ENCODE measurements at regions not wholly inside any gene's neighbourhood (a gene's known extent, or its start where the extent isn't known, plus 50 kb on each side); places are given as distances from the start of the nearest gene placed in this dataset.

DNA sequence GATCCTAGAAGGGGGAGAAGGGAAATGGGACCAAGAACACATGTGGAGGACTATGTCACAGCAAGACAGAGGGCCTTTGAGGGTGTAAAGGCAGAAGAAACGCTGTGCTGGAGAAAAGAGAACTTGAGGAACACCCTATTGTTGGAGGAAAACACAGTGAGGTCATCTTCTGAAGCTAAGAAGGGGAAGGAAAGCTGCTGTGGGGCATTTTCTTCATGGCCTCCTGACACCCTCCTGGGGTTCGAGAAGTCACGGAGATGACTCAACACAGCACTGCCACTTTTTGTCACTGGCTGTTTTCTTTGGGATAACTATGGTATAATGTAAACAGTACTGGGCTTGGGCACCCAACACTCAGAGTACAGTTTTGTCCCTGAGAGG lies 492.6 kb upstream of the CADM1 start:
- TF ChIP-seq, protein P1, sequence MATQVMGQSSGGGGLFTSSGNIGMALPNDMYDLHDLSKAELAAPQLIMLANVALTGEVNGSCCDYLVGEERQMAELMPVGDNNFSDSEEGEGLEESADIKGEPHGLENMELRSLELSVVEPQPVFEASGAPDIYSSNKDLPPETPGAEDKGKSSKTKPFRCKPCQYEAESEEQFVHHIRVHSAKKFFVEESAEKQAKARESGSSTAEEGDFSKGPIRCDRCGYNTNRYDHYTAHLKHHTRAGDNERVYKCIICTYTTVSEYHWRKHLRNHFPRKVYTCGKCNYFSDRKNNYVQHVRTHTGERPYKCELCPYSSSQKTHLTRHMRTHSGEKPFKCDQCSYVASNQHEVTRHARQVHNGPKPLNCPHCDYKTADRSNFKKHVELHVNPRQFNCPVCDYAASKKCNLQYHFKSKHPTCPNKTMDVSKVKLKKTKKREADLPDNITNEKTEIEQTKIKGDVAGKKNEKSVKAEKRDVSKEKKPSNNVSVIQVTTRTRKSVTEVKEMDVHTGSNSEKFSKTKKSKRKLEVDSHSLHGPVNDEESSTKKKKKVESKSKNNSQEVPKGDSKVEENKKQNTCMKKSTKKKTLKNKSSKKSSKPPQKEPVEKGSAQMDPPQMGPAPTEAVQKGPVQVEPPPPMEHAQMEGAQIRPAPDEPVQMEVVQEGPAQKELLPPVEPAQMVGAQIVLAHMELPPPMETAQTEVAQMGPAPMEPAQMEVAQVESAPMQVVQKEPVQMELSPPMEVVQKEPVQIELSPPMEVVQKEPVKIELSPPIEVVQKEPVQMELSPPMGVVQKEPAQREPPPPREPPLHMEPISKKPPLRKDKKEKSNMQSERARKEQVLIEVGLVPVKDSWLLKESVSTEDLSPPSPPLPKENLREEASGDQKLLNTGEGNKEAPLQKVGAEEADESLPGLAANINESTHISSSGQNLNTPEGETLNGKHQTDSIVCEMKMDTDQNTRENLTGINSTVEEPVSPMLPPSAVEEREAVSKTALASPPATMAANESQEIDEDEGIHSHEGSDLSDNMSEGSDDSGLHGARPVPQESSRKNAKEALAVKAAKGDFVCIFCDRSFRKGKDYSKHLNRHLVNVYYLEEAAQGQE (IDR thresholded peaks at IDR 0.05; ENCODE audit: unreplicated experiment): no peak
- TF ChIP-seq EZH2phosphoT487 (IDR thresholded peaks at IDR 0.05; ENCODE audit: unreplicated experiment) (no peak), POLR2AphosphoS5 (IDR thresholded peaks at IDR 0.05; ENCODE audit: low read depth) (no peak), ZNF114 (CRISPR knock-in tag; IDR thresholded peaks at IDR 0.05) (no peak), JUNB (IDR thresholded peaks at IDR 0.05; ENCODE audit: unreplicated experiment) (no peak), EZH2 (IDR thresholded peaks at IDR 0.05; ENCODE audit: low read depth, unreplicated experiment) (no peak), CREB1 (CRISPR knock-in tag; IDR thresholded peaks at IDR 0.05; ENCODE audit: low read depth) (no peak), ZNF331 (CRISPR knock-in tag; IDR thresholded peaks at IDR 0.05; ENCODE audit: low read depth) (no peak), STAT1 (IDR thresholded peaks at IDR 0.05; ENCODE audit: unreplicated experiment) (no peak), NANOG (IDR thresholded peaks at IDR 0.05; ENCODE audit: borderline replicate concordance) (no peak)
- TF ChIP-seq, protein P2, sequence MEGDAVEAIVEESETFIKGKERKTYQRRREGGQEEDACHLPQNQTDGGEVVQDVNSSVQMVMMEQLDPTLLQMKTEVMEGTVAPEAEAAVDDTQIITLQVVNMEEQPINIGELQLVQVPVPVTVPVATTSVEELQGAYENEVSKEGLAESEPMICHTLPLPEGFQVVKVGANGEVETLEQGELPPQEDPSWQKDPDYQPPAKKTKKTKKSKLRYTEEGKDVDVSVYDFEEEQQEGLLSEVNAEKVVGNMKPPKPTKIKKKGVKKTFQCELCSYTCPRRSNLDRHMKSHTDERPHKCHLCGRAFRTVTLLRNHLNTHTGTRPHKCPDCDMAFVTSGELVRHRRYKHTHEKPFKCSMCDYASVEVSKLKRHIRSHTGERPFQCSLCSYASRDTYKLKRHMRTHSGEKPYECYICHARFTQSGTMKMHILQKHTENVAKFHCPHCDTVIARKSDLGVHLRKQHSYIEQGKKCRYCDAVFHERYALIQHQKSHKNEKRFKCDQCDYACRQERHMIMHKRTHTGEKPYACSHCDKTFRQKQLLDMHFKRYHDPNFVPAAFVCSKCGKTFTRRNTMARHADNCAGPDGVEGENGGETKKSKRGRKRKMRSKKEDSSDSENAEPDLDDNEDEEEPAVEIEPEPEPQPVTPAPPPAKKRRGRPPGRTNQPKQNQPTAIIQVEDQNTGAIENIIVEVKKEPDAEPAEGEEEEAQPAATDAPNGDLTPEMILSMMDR (conservative IDR thresholded peaks at IDR 0.05; ENCODE audit: low read depth in 2 of 2): no peak
- TF ChIP-seq, protein P3, sequence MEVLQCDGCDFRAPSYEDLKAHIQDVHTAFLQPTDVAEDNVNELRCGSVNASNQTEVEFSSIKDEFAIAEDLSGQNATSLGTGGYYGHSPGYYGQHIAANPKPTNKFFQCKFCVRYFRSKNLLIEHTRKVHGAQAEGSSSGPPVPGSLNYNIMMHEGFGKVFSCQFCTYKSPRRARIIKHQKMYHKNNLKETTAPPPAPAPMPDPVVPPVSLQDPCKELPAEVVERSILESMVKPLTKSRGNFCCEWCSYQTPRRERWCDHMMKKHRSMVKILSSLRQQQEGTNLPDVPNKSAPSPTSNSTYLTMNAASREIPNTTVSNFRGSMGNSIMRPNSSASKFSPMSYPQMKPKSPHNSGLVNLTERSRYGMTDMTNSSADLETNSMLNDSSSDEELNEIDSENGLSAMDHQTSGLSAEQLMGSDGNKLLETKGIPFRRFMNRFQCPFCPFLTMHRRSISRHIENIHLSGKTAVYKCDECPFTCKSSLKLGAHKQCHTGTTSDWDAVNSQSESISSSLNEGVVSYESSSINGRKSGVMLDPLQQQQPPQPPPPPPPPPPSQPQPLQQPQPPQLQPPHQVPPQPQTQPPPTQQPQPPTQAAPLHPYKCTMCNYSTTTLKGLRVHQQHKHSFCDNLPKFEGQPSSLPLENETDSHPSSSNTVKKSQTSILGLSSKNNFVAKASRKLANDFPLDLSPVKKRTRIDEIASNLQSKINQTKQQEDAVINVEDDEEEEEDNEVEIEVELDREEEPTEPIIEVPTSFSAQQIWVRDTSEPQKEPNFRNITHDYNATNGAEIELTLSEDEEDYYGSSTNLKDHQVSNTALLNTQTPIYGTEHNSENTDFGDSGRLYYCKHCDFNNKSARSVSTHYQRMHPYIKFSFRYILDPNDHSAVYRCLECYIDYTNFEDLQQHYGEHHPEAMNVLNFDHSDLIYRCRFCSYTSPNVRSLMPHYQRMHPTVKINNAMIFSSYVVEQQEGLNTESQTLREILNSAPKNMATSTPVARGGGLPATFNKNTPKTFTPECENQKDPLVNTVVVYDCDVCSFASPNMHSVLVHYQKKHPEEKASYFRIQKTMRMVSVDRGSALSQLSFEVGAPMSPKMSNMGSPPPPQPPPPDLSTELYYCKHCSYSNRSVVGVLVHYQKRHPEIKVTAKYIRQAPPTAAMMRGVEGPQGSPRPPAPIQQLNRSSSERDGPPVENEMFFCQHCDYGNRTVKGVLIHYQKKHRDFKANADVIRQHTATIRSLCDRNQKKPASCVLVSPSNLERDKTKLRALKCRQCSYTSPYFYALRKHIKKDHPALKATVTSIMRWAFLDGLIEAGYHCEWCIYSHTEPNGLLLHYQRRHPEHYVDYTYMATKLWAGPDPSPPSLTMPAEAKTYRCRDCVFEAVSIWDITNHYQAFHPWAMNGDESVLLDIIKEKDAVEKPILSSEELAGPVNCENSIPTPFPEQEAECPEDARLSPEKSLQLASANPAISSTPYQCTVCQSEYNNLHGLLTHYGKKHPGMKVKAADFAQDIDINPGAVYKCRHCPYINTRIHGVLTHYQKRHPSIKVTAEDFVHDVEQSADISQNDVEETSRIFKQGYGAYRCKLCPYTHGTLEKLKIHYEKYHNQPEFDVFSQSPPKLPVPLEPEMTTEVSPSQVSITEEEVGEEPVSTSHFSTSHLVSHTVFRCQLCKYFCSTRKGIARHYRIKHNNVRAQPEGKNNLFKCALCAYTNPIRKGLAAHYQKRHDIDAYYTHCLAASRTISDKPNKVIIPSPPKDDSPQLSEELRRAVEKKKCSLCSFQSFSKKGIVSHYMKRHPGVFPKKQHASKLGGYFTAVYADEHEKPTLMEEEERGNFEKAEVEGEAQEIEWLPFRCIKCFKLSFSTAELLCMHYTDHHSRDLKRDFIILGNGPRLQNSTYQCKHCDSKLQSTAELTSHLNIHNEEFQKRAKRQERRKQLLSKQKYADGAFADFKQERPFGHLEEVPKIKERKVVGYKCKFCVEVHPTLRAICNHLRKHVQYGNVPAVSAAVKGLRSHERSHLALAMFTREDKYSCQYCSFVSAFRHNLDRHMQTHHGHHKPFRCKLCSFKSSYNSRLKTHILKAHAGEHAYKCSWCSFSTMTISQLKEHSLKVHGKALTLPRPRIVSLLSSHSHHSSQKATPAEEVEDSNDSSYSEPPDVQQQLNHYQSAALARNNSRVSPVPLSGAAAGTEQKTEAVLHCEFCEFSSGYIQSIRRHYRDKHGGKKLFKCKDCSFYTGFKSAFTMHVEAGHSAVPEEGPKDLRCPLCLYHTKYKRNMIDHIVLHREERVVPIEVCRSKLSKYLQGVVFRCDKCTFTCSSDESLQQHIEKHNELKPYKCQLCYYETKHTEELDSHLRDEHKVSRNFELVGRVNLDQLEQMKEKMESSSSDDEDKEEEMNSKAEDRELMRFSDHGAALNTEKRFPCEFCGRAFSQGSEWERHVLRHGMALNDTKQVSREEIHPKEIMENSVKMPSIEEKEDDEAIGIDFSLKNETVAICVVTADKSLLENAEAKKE (CRISPR knock-in tag; IDR thresholded peaks at IDR 0.05): no peak
- TF ChIP-seq, protein P4, sequence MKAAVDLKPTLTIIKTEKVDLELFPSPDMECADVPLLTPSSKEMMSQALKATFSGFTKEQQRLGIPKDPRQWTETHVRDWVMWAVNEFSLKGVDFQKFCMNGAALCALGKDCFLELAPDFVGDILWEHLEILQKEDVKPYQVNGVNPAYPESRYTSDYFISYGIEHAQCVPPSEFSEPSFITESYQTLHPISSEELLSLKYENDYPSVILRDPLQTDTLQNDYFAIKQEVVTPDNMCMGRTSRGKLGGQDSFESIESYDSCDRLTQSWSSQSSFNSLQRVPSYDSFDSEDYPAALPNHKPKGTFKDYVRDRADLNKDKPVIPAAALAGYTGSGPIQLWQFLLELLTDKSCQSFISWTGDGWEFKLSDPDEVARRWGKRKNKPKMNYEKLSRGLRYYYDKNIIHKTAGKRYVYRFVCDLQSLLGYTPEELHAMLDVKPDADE (IDR thresholded peaks at IDR 0.05): no peak
